ENCODE measurements at regions not wholly inside any gene's neighbourhood (a gene's known extent, or its start where the extent isn't known, plus 50 kb on each side); places are given as distances from the start of the nearest gene placed in this dataset.

DNA sequence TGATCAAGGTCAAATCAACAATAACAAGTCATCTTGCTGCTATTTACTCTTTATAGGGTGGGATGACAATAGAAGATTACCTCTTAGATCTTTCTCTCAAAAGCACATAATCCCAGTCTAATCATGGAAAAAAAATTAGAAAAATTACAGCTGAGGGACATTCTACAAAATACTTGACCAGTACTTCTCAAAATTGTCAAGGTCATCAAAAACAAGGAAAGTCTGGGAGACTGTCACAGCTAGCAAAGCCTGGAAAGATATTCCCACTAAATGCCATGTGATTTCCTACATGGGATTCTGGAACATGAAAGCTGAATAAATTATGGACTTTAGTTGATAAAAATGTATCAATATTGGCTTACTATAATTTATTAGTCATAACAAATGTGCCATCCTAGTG lies 276.2 kb downstream of the RNF144A start:
- no peak overlapping the region for H3K9ac ChIP-seq (ENCODE audit: insufficient read length, low read depth)
- no peaks in the 10 kb centered on the region for H3K27me3 ChIP-seq (ENCODE audit: insufficient read depth, insufficient read length)

GRCh38 chr2:7194950-7195349 lies 277.7 kb downstream of the RNF144A start:
- H3K4me1 ChIP-seq (ENCODE audit: insufficient read depth, insufficient read length): peaks cover 3% of the 10 kb centered on the region
- H3K9me3 ChIP-seq (ENCODE audit: insufficient read depth, low read length): no peaks in the 10 kb centered on the region
- H3K27me3 ChIP-seq (ENCODE audit: insufficient read depth, insufficient read length): no peaks in the 10 kb centered on the region
- H3K36me3 ChIP-seq (ENCODE audit: insufficient read depth, insufficient read length, low read length): no peaks in the 10 kb centered on the region
- H3K4me3 ChIP-seq (ENCODE audit: insufficient read length, low read depth): no peak overlapping the region
- H3K9ac ChIP-seq (ENCODE audit: insufficient read length, low read depth): no peak overlapping the region
- DNase-seq (ENCODE audit: low read depth, low spot score): no peak
- TF ChIP-seq SUZ12 (IDR thresholded peaks at IDR 0.05; ENCODE audit: extremely low read depth, insufficient read depth, insufficient read length) (no peak), YY1 (IDR thresholded peaks at IDR 0.05; ENCODE audit: insufficient read depth, insufficient read length) (no peak), ZNF274 (IDR thresholded peaks at IDR 0.05; ENCODE audit: low read depth, low read length) (no peak)

More for the DNA sequence above, 276.2 kb downstream of the RNF144A start:
- Histone ChIP-seq H3K4me3 (ENCODE audit: insufficient read length, low read depth) (no peak overlapping the region), H3K4me1 (ENCODE audit: insufficient read depth, insufficient read length) (peaks cover 3% of the 10 kb centered on the region), H3K36me3 (ENCODE audit: insufficient read depth, insufficient read length, low read length) (no peaks in the 10 kb centered on the region), H3K9me3 (ENCODE audit: insufficient read depth, low read length) (no peaks in the 10 kb centered on the region)
- TF ChIP-seq ZNF274 (IDR thresholded peaks at IDR 0.05; ENCODE audit: low read depth, low read length) (no peak), SUZ12 (IDR thresholded peaks at IDR 0.05; ENCODE audit: extremely low read depth, insufficient read depth, insufficient read length) (no peak), YY1 (IDR thresholded peaks at IDR 0.05; ENCODE audit: insufficient read depth, insufficient read length) (no peak)
- no peak for DNase-seq (ENCODE audit: low read depth, low spot score)

DNA sequence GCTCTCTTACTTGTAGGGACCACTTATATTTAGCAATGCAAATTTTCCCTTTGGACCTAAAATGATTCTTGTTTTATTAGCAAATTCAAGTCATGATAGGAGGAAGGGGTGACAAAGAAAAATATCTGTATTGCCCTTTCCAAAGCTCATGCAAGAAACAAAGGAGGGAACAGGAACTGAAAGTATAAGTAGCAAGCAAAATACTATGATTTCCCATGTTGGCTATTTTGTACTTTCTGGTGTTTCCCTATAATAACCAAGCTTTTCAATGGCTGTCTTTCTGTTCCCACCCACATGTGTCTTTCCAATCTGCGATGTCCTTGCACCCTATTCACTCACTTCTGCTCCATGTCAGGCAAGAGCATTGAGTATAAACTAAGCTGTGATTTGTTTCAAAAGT lies 279.7 kb downstream of the RNF144A start:
- H3K4me3 ChIP-seq (ENCODE audit: insufficient read length, low read depth): no peak overlapping the region
- H3K9me3 ChIP-seq (ENCODE audit: insufficient read depth, low read length): no peaks in the 10 kb centered on the region
- no peaks in the 10 kb centered on the region for H3K4me1 ChIP-seq (ENCODE audit: insufficient read depth, insufficient read length)
- no peaks in the 10 kb centered on the region for H3K27me3 ChIP-seq (ENCODE audit: insufficient read depth, insufficient read length)
- no peak for DNase-seq (ENCODE audit: low read depth, low spot score)
- no peak for TF ChIP-seq ZNF274 (IDR thresholded peaks at IDR 0.05; ENCODE audit: low read depth, low read length)
- no peak for TF ChIP-seq YY1 (IDR thresholded peaks at IDR 0.05; ENCODE audit: insufficient read depth, insufficient read length)
- no peak for TF ChIP-seq SUZ12 (IDR thresholded peaks at IDR 0.05; ENCODE audit: extremely low read depth, insufficient read depth, insufficient read length)
- H3K36me3 ChIP-seq (ENCODE audit: insufficient read depth, insufficient read length, low read length): no peaks in the 10 kb centered on the region
- no peak overlapping the region for H3K9ac ChIP-seq (ENCODE audit: insufficient read length, low read depth)

GRCh38 chr2:7201851-7202250 lies 284.6 kb downstream of the RNF144A start:
- DNase-seq (ENCODE audit: low read depth, low spot score): no peak
- H3K36me3 ChIP-seq (ENCODE audit: insufficient read depth, insufficient read length, low read length): no peaks in the 10 kb centered on the region
- no peak overlapping the region for H3K9ac ChIP-seq (ENCODE audit: insufficient read length, low read depth)
- no peaks in the 10 kb centered on the region for H3K9me3 ChIP-seq (ENCODE audit: insufficient read depth, low read length)
- no peak for TF ChIP-seq ZNF274 (IDR thresholded peaks at IDR 0.05; ENCODE audit: low read depth, low read length)
- TF ChIP-seq YY1 (IDR thresholded peaks at IDR 0.05; ENCODE audit: insufficient read depth, insufficient read length): no peak
- H3K4me1 ChIP-seq (ENCODE audit: insufficient read depth, insufficient read length): no peaks in the 10 kb centered on the region
- H3K27me3 ChIP-seq (ENCODE audit: insufficient read depth, insufficient read length): no peaks in the 10 kb centered on the region
- no peak overlapping the region for H3K4me3 ChIP-seq (ENCODE audit: insufficient read length, low read depth)

- Histone ChIP-seq H3K9me3 (ENCODE audit: insufficient read depth, low read length) (no peaks in the 10 kb centered on the region), H3K9ac (ENCODE audit: insufficient read length, low read depth) (no peak overlapping the region), H3K4me1 (ENCODE audit: insufficient read depth, insufficient read length) (no peaks in the 10 kb centered on the region), H3K4me3 (ENCODE audit: insufficient read length, low read depth) (no peak overlapping the region), H3K36me3 (ENCODE audit: insufficient read depth, insufficient read length, low read length) (no peaks in the 10 kb centered on the region), H3K27me3 (ENCODE audit: insufficient read depth, insufficient read length) (no peaks in the 10 kb centered on the region)
- TF ChIP-seq ZNF274 (IDR thresholded peaks at IDR 0.05; ENCODE audit: low read depth, low read length): no peak
- no peak for TF ChIP-seq SUZ12 (IDR thresholded peaks at IDR 0.05; ENCODE audit: extremely low read depth, insufficient read depth, insufficient read length)
- TF ChIP-seq YY1 (IDR thresholded peaks at IDR 0.05; ENCODE audit: insufficient read depth, insufficient read length): no peak
- DNase-seq (ENCODE audit: low read depth, low spot score): peak; percentile 54
Observed at GRCh38 chr2:7203056-7203467, 285.9 kb downstream of the RNF144A start.

DNA sequence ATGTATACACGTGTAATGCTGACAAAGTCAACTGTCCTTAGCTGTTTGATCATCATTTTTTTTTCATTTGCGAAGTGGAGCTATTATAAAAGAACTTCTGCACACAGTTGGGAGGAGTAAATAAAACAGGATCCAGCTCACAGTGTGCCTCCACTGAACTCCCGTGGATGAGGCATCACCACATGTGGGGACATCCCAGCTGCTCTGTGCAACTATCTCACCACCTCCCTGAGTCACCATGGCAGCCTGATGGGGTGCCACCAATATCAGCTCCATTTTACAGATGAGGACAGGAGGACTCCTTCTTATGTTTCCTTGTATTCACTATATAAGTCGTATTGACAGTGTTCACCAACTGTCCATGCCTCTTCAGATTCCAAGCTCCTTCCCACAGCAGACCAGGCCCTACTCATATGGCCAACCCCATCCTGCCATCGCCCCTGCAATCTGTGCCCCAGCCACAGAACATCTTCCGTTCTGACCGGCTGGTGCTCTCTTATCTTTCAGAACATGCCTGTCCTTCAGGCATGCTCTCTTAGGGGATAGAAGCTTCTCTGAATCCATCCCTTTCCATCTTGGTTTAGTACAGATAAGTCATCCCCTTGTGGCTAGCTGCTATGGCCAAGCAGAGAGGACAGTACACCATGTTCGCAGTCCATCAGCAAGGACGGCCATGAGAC lies 288.1 kb downstream of the RNF144A start:
- Histone ChIP-seq H3K36me3 (ENCODE audit: insufficient read depth, insufficient read length, low read length) (no peaks in the 10 kb centered on the region), H3K9ac (ENCODE audit: insufficient read length, low read depth) (no peak overlapping the region), H3K4me3 (ENCODE audit: insufficient read length, low read depth) (no peak overlapping the region), H3K27me3 (ENCODE audit: insufficient read depth, insufficient read length) (no peaks in the 10 kb centered on the region), H3K9me3 (ENCODE audit: insufficient read depth, low read length) (no peaks in the 10 kb centered on the region), H3K4me1 (ENCODE audit: insufficient read depth, insufficient read length) (no peaks in the 10 kb centered on the region)
- no peak for TF ChIP-seq SUZ12 (IDR thresholded peaks at IDR 0.05; ENCODE audit: extremely low read depth, insufficient read depth, insufficient read length)
- no peak for TF ChIP-seq YY1 (IDR thresholded peaks at IDR 0.05; ENCODE audit: insufficient read depth, insufficient read length)
- TF ChIP-seq ZNF274 (IDR thresholded peaks at IDR 0.05; ENCODE audit: low read depth, low read length): no peak
- no peak for DNase-seq (ENCODE audit: low read depth, low spot score)

DNA sequence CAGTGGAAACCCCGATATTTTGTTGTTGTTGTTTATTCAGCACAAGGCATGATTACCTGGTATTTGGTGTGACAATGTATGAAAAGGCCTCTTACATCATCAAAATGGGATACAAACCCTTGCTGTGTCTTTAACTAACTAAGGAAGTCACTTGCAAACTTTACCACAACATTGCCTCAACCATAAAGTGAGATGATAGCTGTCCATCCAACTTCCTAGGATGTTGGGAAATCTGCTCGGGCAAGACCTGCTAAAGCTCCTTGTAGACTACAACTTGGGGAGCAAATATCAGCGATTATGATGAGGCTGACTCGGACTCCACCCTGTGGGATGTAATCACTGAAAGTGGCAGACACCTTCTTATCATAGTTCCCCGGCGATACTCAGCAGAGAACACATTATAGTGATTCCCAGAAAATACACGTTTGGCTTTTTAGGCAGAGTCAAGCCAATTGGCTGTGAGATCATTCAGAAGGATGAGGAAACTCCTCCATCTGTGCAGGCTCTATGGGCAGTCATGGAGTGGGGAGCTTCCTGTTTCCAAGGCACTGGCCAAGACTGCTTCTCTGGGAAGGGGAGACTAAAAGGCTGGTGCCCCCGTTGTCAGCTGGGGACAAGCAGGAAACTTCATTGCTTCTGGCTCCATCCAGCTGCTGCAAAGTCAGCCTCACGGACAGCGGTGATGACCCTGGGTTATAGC lies 289.0 kb downstream of the RNF144A start:
- Histone ChIP-seq H3K9me3 (ENCODE audit: insufficient read depth, low read length) (no peaks in the 10 kb centered on the region), H3K36me3 (ENCODE audit: insufficient read depth, insufficient read length, low read length) (no peaks in the 10 kb centered on the region), H3K9ac (ENCODE audit: insufficient read length, low read depth) (no peak overlapping the region), H3K4me3 (ENCODE audit: insufficient read length, low read depth) (no peak overlapping the region), H3K4me1 (ENCODE audit: insufficient read depth, insufficient read length) (no peaks in the 10 kb centered on the region), H3K27me3 (ENCODE audit: insufficient read depth, insufficient read length) (no peaks in the 10 kb centered on the region)
- DNase-seq (ENCODE audit: low read depth, low spot score): no peak
- TF ChIP-seq ZNF274 (IDR thresholded peaks at IDR 0.05; ENCODE audit: low read depth, low read length) (no peak), SUZ12 (IDR thresholded peaks at IDR 0.05; ENCODE audit: extremely low read depth, insufficient read depth, insufficient read length) (no peak), YY1 (IDR thresholded peaks at IDR 0.05; ENCODE audit: insufficient read depth, insufficient read length) (no peak)

Data from NT2/D1 (cell line).